ENCODE measurements at regions not wholly inside any gene's neighbourhood (a gene's known extent, or its start where the extent isn't known, plus 50 kb on each side); places are given as distances from the start of the nearest gene placed in this dataset.

- DNase-seq (ENCODE audit: low read depth, low spot score): peak; percentile 50
These were observed 115.0 kb upstream of the KIF5B start for GRCh38 chr10:32171204-32171603.

- no peak for DNase-seq (ENCODE audit: low read depth, low spot score)
These were observed 113.3 kb upstream of the KIF5B start for GRCh38 chr10:32169556-32169955.

GRCh38 chr10:32167450-32167849, 111.2 kb upstream of the KIF5B start:
- DNase-seq (ENCODE audit: low read depth, low spot score): peak; percentile 62

- no peak for DNase-seq (ENCODE audit: low read depth, low spot score)
These were observed 110.1 kb upstream of the KIF5B start for GRCh38 chr10:32166365-32166764.

- DNase-seq (ENCODE audit: low read depth, low spot score): no peak
These were observed 107.5 kb upstream of the KIF5B start for GRCh38 chr10:32163762-32164148.

- no peak for DNase-seq (ENCODE audit: low read depth, low spot score)
These were observed 107.0 kb upstream of the KIF5B start for GRCh38 chr10:32163071-32163761.

GRCh38 chr10:32161586-32161985, 105.4 kb upstream of the KIF5B start:
- no peak for DNase-seq (ENCODE audit: low read depth, low spot score)

GRCh38 chr10:32160864-32161263, 104.6 kb upstream of the KIF5B start:
- no peak for DNase-seq (ENCODE audit: low read depth, low spot score)

GRCh38 chr10:32159264-32159663, 103.0 kb upstream of the KIF5B start:
- no peak for DNase-seq (ENCODE audit: low read depth, low spot score)

GRCh38 chr10:32156031-32156495, 99.8 kb upstream of the KIF5B start:
- DNase-seq (ENCODE audit: low read depth, low spot score): no peak

- no peak for DNase-seq (ENCODE audit: low read depth, low spot score)
These were observed 98.9 kb upstream of the KIF5B start for GRCh38 chr10:32155075-32155516.

GRCh38 chr10:32153931-32154330, 97.7 kb upstream of the KIF5B start:
- DNase-seq (ENCODE audit: low read depth, low spot score): no peak

- DNase-seq (ENCODE audit: low read depth, low spot score): no peak
These were observed 97.0 kb upstream of the KIF5B start for GRCh38 chr10:32153252-32153651.

GRCh38 chr10:32151871-32152270, 95.6 kb upstream of the KIF5B start:
- no peak for DNase-seq (ENCODE audit: low read depth, low spot score)

- no peak for DNase-seq (ENCODE audit: low read depth, low spot score)
These were observed 94.4 kb upstream of the KIF5B start for GRCh38 chr10:32150532-32151101.

- DNase-seq (ENCODE audit: low read depth, low spot score): peak; percentile 19
These were observed 93.2 kb upstream of the KIF5B start for GRCh38 chr10:32149252-32149955.

GRCh38 chr10:32148864-32149251, 92.6 kb upstream of the KIF5B start:
- DNase-seq (ENCODE audit: low read depth, low spot score): no peak

GRCh38 chr10:32147730-32148129, 91.5 kb upstream of the KIF5B start:
- no peak for DNase-seq (ENCODE audit: low read depth, low spot score)

- DNase-seq (ENCODE audit: low read depth, low spot score): no peak
These were observed 89.9 kb upstream of the KIF5B start for GRCh38 chr10:32146166-32146565.

GRCh38 chr10:32144817-32145688, 88.8 kb upstream of the KIF5B start:
- DNase-seq (ENCODE audit: low read depth, low spot score): no peak

- no peak for DNase-seq (ENCODE audit: low read depth, low spot score)
These were observed 87.2 kb upstream of the KIF5B start for GRCh38 chr10:32143302-32143847.

GRCh38 chr10:32142646-32143045, 86.4 kb upstream of the KIF5B start:
- DNase-seq (ENCODE audit: low read depth, low spot score): no peak
